Testis (tissue), 2 donors: ENCODE measurements at regions not wholly inside any gene's neighbourhood (a gene's known extent, or its start where the extent isn't known, plus 50 kb on each side); places are given as distances from the start of the nearest gene placed in this dataset.
"Not testable (repeated sequence)": the region's sequence is repeated elsewhere in the genome, so short reads cannot be mapped to it uniquely, and the experiment has no call there.

Source experiments
- DNase-seq: peaks from one replicate; pipeline ENCODE4 v3.0.0-alpha.2; 2019
- H3K27ac ChIP-seq, 2 donors: fragments of 200-600 bp; sonication (generic); one replicate each; pipeline ENCODE4 v1.5.1; 2019
- H3K27me3 ChIP-seq: fragments of 200-600 bp; sonication (generic); one replicate; pipeline ENCODE4 v1.5.1; 2019
- H3K36me3 ChIP-seq: fragments of 200-600 bp; sonication (generic); one replicate; pipeline ENCODE4 v1.5.1; 2017; ENCODE audit warnings: low read depth; ENCODE audit errors: missing control alignments
- H3K4me1 ChIP-seq: fragments of 200-600 bp; sonication (generic); one replicate; pipeline ENCODE4 v1.5.1; 2019
- H3K4me3 ChIP-seq, 2 donors: fragments of 200-600 bp; sonication (generic); one replicate each; pipeline ENCODE4 v1.5.1; 2017 to 2019
- H3K9me3 ChIP-seq: fragments of 200-600 bp; sonication (generic); one replicate; pipeline ENCODE4 v1.5.1; 2017
- POLR2A ChIP-seq: fragments of 450-650 bp; IDR thresholded peaks from one replicate; pipeline ENCODE4 v1.6.1; 2017; ENCODE audit warnings: antibody characterized with exemption, mild to moderate bottlenecking, moderate library complexity
- WGBS, 2 donors: methylation state at CpG; one replicate each; pipeline ENCODE4 v1.1.5; 2018; 5-methylcytosine and 5-hydroxymethylcytosine counted together
- intact Hi-C: fragments of 100-400 bp; cut with DNase I; formaldehyde crosslinking; loops from one replicate; pipeline ENCODE4 v1.15.1; 2023; ENCODE audit warnings: low total_unique reads
- TF ChIP-seq, protein P1 (sequence below), 3 experiments: fragments of 450-650 bp in 2 of 3; fragments of 200-600 bp in 1 of 3; sonication (generic) in 1 of 3; IDR thresholded peaks; one replicate each; pipeline ENCODE4 v1.5.1; 2016 to 2019; ENCODE audit warnings: antibody characterized with exemption in 3 of 3, mild to moderate bottlenecking in 2 of 3, moderate library complexity in 1 of 3

DNA sequence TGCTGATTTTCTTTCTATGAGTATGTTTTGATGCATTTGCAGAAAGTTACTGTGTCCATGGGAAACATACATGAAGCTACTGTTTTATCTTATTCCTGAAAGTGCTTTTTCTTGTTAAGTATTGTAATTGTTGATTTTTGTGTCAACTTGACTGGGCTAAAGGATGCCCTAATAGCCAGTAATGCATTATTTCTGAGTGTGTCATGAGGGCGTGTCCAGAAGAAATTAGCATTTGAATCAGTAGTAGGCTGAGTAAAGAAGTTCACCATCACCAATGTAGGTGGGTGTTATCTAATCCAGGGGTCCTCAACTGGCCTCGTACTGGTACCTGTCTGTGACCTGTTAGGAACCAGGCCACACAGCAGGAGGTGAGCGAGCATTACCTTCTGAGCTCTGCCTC, 760.2 kb downstream of the PLA2G4A start:
- DNase-seq, result no peak
- Histone ChIP-seq H3K9me3 (no peaks in the 10 kb centered on the region), H3K27ac (no peak overlapping the region), H3K27me3 (no peaks in the 10 kb centered on the region), H3K4me1 (no peaks in the 10 kb centered on the region), H3K36me3 (no peaks in the 10 kb centered on the region), H3K4me3 (no peak overlapping the region)
- no peak for TF ChIP-seq POLR2A
- TF ChIP-seq, protein P1, sequence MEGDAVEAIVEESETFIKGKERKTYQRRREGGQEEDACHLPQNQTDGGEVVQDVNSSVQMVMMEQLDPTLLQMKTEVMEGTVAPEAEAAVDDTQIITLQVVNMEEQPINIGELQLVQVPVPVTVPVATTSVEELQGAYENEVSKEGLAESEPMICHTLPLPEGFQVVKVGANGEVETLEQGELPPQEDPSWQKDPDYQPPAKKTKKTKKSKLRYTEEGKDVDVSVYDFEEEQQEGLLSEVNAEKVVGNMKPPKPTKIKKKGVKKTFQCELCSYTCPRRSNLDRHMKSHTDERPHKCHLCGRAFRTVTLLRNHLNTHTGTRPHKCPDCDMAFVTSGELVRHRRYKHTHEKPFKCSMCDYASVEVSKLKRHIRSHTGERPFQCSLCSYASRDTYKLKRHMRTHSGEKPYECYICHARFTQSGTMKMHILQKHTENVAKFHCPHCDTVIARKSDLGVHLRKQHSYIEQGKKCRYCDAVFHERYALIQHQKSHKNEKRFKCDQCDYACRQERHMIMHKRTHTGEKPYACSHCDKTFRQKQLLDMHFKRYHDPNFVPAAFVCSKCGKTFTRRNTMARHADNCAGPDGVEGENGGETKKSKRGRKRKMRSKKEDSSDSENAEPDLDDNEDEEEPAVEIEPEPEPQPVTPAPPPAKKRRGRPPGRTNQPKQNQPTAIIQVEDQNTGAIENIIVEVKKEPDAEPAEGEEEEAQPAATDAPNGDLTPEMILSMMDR (IDR thresholded peaks at IDR 0.05), result no peak
- intact Hi-C loops, result no loop called here
- 82 to 90% methylated on average over 3 of the region's 3 CpGs for WGBS, 2 donors

DNA sequence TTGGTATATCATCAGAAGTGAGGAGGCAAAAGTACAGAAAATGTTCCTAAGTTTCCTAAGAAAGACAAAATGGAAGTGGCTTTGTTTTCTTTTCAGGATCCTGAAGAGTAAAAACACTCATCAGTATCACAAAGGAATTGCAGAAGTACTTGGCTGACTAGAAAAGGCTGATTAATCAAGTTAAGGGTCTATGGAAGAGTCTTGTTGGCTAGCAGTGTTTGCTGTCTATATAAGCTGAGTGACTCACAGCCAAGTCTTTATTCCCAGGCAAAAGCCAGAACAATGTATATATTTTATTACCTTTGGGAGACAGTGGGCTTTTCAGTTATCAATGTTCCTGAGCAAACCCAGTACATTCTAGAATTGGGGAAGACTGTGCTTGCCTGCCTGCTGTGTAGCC, 777.0 kb downstream of the PLA2G4A start:
- H3K4me3 ChIP-seq, result no peak overlapping the region
- intact Hi-C loops, result no loop called here
- DNase-seq, result no peak
- no peaks in the 10 kb centered on the region for H3K36me3 ChIP-seq
- H3K9me3 ChIP-seq, result no peaks in the 10 kb centered on the region
- H3K4me1 ChIP-seq, result no peaks in the 10 kb centered on the region
- H3K27ac ChIP-seq, result no peak overlapping the region
- H3K27me3 ChIP-seq, result no peaks in the 10 kb centered on the region
- TF ChIP-seq POLR2A, result no peak
- TF ChIP-seq, protein P1 (IDR thresholded peaks at IDR 0.05), result no peak

DNA sequence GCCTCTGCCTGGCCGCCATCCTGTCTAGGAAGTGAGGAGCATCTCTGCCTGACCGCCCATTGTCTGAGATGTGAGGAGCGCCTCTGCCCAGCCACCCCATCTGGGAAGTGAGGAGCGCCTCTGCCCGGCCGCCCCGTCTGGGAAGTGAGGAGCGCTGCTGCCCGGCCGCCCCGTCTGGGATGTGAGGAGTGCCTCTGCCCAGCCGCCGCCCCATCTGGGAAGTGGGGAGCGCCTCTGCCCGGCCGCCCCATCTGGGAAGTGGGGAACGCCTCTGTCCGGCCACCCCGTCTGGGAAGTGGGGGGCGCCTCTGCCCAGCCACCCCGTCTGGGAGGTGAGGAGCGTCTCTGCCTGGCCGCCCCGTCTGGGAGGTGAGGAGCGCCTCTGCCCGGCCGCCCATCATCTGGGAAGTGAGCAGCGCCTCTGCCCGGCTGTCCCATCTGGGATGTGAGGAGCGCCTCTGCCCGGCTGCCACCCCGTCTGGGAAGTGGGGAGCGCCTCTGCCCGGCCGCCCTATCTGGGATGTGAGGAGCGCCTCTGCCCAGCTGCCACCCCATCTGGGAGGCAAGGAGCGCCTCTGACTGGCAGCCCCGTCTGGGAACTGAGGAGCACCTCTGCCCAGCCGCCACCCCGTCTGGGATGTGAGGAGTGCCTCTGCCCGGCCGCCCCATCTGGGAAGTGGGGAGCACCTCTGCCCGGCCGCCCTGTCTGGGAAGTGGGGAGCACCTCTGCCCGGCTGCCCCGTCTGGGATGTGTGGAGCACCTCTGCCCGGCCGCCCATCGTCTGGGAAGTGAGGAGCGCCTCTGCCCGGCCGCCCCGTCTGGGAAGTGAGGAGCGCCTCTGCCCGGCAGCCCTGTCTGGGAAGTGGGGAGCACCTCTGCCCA, 787.3 kb downstream of the PLA2G4A start:
- WGBS, 2 donors, result 93 to 95% methylated on average over 10 to 50 of the region's 55 CpGs

DNA sequence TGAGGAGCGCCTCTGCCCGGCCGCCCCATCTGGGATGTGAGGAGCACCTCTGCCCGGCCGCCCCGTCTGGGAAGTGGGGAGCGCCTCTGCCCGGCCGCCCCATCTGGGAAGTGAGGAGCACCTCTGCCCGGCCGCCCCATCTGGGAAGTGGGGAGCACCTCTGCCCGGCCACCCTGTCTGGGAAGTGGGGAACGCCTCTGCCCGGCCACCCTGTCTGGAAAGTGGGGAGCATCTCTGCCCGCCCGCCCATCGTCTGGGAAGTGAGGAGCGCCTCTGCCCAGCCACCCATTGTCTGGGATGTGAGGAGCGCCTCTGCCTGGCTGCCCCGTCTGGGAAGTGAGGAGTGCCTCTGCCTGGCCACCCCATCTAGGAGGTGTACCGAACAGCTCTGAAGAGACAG, 788.1 kb downstream of the PLA2G4A start:
- intact Hi-C loops, H3K9me3 ChIP-seq, H3K4me3 ChIP-seq, H3K27me3 ChIP-seq, H3K27ac ChIP-seq, H3K36me3 ChIP-seq, H3K4me1 ChIP-seq, DNase-seq: not testable (repeated sequence)
- 81 to 100% methylated on average over 4 to 21 of the region's 21 CpGs for WGBS, 2 donors

More for the DNA sequence above, 787.3 kb downstream of the PLA2G4A start:
- H3K4me1 ChIP-seq, H3K27me3 ChIP-seq, H3K27ac ChIP-seq, H3K36me3 ChIP-seq, intact Hi-C loops, H3K9me3 ChIP-seq, DNase-seq, H3K4me3 ChIP-seq: not testable (repeated sequence)

DNA sequence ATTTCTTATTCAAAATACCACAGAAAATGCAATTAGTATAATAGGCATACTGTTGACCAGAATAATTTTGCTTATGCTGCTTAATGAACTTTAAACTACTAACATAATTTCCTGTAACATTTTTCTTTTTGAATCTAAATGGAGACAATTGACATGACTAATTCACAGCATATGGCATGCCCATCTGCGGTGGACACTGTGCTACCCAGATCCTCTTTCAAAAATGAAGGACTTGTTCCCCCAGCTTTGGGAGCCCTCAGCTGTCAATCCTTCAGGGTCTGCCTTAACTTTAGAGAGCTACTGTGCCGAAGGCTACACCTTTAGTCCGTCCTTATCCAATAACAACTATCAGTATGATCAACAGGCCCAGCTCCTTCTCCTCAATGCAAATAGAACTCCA, 789.0 kb downstream of the PLA2G4A start:
- TF ChIP-seq, protein P1 (IDR thresholded peaks at IDR 0.05), result no peak
- no peak for TF ChIP-seq POLR2A
- Histone ChIP-seq H3K36me3 (no peaks in the 10 kb centered on the region), H3K4me1 (no peaks in the 10 kb centered on the region), H3K27me3 (no peaks in the 10 kb centered on the region), H3K9me3 (no peaks in the 10 kb centered on the region), H3K4me3 (no peak overlapping the region), H3K27ac (no peak overlapping the region)
- 94 to 100% methylated on average over 3 of the region's 3 CpGs for WGBS, 2 donors
- intact Hi-C loops, result no loop called here
- DNase-seq, result no peak

DNA sequence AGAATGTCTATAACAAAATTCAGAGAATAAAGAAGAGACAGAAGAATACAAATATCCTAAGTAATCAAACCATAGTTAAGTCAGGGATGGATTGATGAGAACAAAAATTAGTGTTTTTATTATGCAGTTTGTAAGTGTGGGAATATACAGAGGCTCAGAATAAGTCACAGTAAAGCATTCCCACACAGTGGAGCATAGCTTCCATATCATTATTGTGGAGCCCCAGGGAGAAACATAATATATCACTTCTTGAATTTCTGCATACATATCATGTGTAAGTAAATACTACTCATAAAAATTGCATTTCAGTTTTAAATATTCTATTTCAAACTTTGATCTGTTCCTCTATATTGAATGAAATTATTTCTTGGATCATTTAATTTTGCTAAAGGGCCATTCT, 790.4 kb downstream of the PLA2G4A start:
- DNase-seq, result no peak
- TF ChIP-seq, protein P1 (IDR thresholded peaks at IDR 0.05), result no peak
- TF ChIP-seq POLR2A, result no peak

More for the DNA sequence above, 790.4 kb downstream of the PLA2G4A start:
- Histone ChIP-seq H3K4me1 (no peaks in the 10 kb centered on the region), H3K4me3 (no peak overlapping the region), H3K36me3 (no peaks in the 10 kb centered on the region), H3K27me3 (no peaks in the 10 kb centered on the region), H3K27ac (no peak overlapping the region), H3K9me3 (no peaks in the 10 kb centered on the region)
- intact Hi-C loops, result no loop called here
